Fibroblast of upper back skin (primary cell): ENCODE measurements at regions not wholly inside any gene's neighbourhood (a gene's known extent, or its start where the extent isn't known, plus 50 kb on each side); places are given as distances from the start of the nearest gene placed in this dataset.

Experiments used
- DNase-seq: peaks from one replicate; pipeline ENCODE4 v3.0.0-alpha.2; 2013

- DNase-seq: no peak
Measured at GRCh38 chr9:97747201-97747965, 50.2 kb upstream of the XPA start.

- no peak for DNase-seq
Measured at GRCh38 chr9:97748525-97748924, 51.4 kb upstream of the XPA start.

- no peak for DNase-seq
Measured at GRCh38 chr9:97749928-97750327, 52.8 kb upstream of the XPA start.

- DNase-seq: no peak
Measured at GRCh38 chr9:97751531-97751930, 54.4 kb upstream of the XPA start.

GRCh38 chr9:97752274-97752673, 55.1 kb upstream of the XPA start:
- no peak for DNase-seq

- no peak for DNase-seq
Measured at GRCh38 chr9:97753364-97753763, 56.2 kb upstream of the XPA start.

GRCh38 chr9:97753975-97754374, 56.8 kb upstream of the XPA start:
- DNase-seq: no peak

- DNase-seq: no peak
Measured at GRCh38 chr9:97755618-97756267, 58.6 kb upstream of the XPA start.

- no peak for DNase-seq
Measured at GRCh38 chr9:97756991-97757390, 59.9 kb upstream of the XPA start.

- no peak for DNase-seq
Measured at GRCh38 chr9:97758334-97758916, 61.3 kb upstream of the XPA start.

- no peak for DNase-seq
Measured at GRCh38 chr9:97759581-97760288, 62.6 kb upstream of the XPA start.

GRCh38 chr9:97761056-97761598, 64.0 kb upstream of the XPA start:
- DNase-seq: no peak

- no peak for DNase-seq
Measured at GRCh38 chr9:97761879-97762278, 64.7 kb upstream of the XPA start.

GRCh38 chr9:97763874-97764273, 66.7 kb upstream of the XPA start:
- DNase-seq: no peak

- peak; percentile 45 for DNase-seq
Measured at GRCh38 chr9:97766092-97766491, 69.0 kb upstream of the XPA start.

- no peak for DNase-seq
Measured at GRCh38 chr9:97766610-97767009, 69.5 kb upstream of the XPA start.

- peak; percentile 54 for DNase-seq
Measured at GRCh38 chr9:97767891-97768290, 70.8 kb upstream of the XPA start.

- peak; percentile 74 for DNase-seq
Measured at GRCh38 chr9:97768746-97769145, 71.6 kb upstream of the XPA start.

GRCh38 chr9:97769208-97769607, 72.1 kb upstream of the XPA start:
- no peak for DNase-seq

GRCh38 chr9:97770808-97771372, 73.8 kb upstream of the XPA start:
- no peak for DNase-seq

GRCh38 chr9:97771641-97772040, 74.5 kb upstream of the XPA start:
- no peak for DNase-seq

- DNase-seq: no peak
Measured at GRCh38 chr9:97772145-97772544, 75.0 kb upstream of the XPA start.

GRCh38 chr9:97773091-97773490, 76.0 kb upstream of the XPA start:
- DNase-seq: no peak
